HG02852 (cell line): ENCODE measurements at regions not wholly inside any gene's neighbourhood (a gene's known extent, or its start where the extent isn't known, plus 50 kb on each side); places are given as distances from the start of the nearest gene placed in this dataset.

Source experiments
- ATAC-seq: cut with Tn5 transposase; IDR thresholded peaks from one replicate; pipeline ENCODE4 v1.9.1; 2021; ENCODE audit warnings: mild to moderate bottlenecking, moderate library complexity; ENCODE audit not compliant: unreplicated experiment

DNA sequence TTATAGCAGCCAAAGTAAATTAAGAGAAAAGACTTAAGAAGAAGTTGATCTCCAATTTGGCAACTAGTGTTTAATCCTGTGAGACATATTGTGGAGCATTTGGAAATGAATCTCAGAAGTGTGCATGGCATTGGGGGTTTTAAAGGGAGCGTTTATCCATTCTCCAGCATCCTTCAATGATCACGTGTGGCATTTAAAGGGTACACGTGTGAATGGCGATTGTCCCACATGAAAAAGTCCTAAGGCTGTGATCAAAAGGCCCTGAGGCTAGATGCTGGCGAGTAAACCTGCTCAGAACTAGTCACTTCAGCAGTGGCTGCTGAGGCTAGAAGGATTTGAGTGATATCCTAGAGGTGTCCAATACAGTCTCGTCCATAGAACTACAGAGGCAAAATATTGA, 315.6 kb upstream of the CDH9 start:
- no peak for ATAC-seq

DNA sequence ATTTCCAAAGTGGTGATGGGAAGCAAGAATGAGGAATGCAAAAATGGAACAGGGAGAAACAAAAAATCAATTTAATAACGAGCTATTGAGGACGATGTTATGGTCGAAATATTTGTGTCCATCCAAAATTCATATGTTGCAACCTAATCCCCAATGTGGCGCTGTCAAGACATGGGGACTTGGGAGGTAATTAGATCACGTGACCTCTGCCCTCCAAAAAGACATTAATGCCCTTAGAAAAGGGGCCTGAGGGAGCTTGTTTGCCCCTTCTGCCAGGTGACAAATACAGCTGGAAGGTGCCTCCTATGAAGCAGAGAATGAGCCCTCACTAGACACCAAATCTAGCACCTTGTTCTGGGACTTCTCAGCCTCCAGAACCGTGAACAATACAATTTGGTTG, 315.2 kb upstream of the CDH9 start:
- no peak for ATAC-seq

DNA sequence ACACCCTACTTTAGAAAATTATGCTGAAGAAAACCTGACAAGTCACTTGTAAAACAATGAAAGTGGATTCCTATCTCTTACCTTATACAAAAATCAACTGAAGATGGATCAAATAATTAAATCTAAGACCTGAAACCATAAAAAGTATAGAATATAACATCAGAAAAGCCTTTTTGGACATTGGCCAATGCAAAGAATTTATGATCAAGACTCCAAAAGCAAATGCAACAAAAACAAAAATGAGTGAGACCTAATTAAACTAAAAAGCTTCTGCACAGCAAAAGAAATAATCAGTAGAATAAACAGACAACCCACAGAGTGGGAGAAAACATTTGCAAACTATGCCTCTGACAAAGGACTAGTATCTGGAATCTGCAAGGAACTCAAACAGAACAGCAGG, 303.0 kb upstream of the CDH9 start:
- no peak for ATAC-seq

- ATAC-seq, result no peak
Observed at GRCh38 chr5:27336817-27337216, 298.4 kb upstream of the CDH9 start.

DNA sequence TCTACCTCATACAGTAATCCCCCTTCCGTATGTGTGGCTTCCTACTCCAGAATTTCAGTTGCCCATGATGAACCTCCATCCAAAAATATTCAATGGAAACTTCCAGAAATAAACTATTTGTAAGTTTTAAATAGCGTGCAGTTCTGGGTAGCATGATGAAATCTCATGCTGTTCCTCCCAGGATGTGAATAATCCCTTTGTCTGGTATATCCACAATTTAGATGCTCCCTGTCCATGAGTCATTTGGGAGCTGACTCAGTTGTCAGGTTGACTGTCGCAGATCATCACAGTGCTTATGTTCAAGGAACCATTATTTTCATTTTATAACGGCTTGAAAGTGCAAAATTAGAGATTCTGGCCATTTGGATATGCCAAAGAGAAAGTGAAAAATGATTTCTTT, 290.1 kb upstream of the CDH9 start:
- ATAC-seq, result no peak

DNA sequence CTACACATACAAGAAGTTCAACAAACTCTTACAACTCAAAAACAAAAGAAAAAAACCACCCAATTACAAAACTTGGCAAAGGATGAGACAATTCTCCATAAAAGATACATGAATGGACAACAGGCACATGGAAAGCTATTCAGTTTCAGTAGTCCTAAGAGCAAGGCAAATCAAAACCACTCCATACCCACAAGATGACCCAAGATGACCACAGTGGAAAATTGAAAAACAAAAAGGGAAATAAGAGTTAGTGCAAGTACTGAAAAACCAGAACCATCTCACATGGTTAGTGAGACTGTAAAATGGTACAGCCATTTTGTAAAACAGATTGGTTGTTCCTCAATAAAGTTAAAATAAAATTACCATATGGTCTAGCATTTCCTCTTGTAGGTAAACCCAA, 287.1 kb upstream of the CDH9 start:
- no peak for ATAC-seq

- ATAC-seq, result no peak
Observed at GRCh38 chr5:27318701-27319100, 280.3 kb upstream of the CDH9 start.

- ATAC-seq, result no peak
Observed at GRCh38 chr5:27316271-27316650, 277.9 kb upstream of the CDH9 start.

DNA sequence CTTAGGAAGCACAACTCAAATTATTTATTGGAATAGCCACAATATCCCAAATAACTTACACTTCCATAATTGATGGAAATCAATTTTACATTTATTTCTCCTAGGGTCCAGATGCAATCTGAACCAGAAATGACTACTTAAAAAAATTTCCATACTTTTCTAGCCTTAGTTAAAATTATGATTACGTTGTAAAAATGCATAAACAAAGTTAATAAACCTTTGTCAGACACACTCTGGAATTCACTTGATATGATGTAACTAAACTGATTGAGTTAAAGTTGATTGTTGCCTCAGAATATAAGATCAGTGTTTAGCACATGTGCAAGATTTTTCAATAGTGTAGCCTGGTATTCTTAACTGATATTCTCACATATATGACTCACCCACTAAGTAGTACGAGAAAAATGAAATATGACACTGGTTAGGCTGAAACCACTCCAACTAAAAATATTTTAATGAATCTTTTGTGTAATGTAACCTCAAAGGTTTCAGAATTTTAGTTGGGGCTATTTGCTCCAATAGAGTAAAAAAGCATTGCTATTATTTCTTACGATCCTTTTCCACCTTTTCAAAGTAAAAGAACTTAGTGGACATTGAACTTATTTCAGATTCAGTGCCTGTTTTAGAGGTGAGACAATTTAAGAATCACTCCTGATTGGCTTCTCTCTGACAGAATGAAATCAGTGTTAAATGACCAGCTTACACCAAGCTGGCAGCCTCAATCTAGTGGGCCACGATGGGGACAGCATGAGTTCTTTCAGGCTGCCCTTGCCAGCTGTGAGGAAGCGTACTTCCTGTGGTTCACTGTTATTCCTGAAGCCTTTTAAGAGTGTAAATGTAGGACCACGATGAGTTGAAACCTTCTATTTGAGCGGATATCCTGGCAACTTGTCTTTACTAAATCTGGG, 277.2 kb upstream of the CDH9 start:
- no peak for ATAC-seq

DNA sequence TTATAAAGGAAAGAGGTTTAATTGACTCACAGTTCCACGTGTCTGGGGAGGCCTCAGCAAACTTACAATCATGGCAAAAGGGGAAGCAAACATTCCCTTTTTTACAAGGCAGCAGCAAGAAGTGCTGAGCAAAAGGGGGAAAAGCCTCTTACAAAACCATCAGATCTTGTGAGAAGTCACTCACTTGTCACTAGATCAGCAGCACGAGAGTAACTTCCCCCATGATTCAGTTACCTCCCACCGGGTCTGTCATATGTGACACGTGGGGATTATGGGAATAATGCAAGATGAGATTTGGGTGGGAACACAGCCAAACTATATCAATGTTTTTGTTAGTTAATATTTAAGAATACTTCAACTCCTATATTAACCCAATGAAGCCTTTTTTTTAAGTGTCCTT, 275.2 kb upstream of the CDH9 start:
- ATAC-seq, result no peak

GRCh38 chr5:27312291-27312893, 274.0 kb upstream of the CDH9 start:
- no peak for ATAC-seq

GRCh38 chr5:27311544-27311943, 273.2 kb upstream of the CDH9 start:
- ATAC-seq, result no peak

DNA sequence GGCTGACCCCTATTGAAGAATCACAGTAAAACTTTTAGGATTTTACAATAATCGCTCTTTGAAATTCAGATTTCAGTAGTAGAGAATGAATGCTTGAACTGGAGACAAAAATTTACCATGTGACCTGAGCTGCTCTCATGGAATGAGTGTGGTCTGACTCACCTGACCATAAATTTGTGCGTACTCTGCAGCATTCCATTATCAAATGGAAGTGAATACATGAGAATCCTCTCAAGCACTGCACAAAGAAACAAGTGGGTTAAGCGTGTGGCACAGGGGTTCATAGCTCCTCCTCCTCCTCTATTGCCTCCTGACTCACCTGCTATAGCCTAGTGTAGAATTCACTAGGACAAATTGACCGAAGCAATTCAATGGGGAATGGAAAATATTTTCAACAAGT, 269.8 kb upstream of the CDH9 start:
- ATAC-seq, result no peak

GRCh38 chr5:27290172-27290571, 251.8 kb upstream of the CDH9 start:
- no peak for ATAC-seq

DNA sequence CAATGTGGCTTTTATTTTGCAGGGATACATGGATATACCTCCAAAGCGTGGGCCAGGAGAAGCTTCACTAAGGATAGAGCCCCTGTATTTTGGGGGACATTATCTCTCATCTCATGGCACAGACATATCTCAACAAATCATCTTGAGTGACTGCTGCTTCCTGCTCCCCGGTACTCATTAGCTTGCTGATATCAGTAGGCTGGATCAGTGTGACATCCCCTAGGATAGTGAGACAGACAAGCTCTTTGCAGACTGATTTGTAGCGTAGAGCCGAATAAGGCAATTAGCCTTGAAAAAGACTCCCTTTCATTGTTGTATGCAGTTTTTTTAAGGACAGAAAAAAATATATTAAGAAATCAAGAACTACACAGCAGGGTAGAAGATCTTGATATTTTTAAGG, 237.7 kb upstream of the CDH9 start:
- ATAC-seq, result no peak

GRCh38 chr5:27275345-27275744, 237.0 kb upstream of the CDH9 start:
- no peak for ATAC-seq

GRCh38 chr5:27269766-27270165, 231.4 kb upstream of the CDH9 start:
- ATAC-seq, result no peak

- ATAC-seq, result no peak
Observed at GRCh38 chr5:27267209-27267824, 228.9 kb upstream of the CDH9 start.

DNA sequence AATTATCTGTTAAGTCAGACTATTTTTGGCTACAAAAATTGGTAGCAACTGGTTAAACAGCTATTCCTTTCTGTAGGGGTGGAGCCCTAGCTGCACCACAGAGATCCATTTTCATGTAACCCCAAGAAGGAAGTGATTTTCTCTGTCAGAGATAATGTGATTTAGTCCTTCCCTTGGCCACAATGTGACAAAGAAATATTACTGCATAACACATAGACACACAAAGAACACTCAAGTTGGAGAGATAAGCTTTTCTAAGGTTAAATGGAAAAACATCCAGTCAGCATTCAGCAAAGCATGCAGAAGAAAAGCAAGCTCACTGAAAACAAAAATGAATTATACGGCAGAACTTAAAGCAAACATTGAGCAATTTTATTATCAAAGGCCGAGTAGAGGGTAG, 227.8 kb upstream of the CDH9 start:
- no peak for ATAC-seq

- no peak for ATAC-seq
Observed at GRCh38 chr5:27257696-27258095, 219.3 kb upstream of the CDH9 start.

- peak; percentile 70 for ATAC-seq
Observed at GRCh38 chr5:27252911-27253310, 214.5 kb upstream of the CDH9 start.

DNA sequence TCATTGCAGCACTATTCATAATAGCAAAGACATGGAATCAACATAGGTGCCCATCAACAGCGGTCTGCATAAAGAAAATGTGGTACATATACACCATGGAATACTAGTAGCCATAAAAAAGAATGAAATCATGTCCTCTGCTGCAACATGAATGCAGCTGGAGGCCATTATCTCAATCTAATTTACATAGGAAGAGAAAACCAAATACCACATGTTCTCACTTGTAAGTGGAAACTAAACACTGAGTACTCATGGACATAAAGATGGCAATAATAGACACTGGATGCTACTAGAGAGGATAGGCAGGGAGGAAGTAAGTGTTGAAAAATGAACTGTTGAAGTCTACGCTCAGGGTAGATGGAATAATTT, 203.9 kb upstream of the CDH9 start:
- ATAC-seq, result no peak
